Activated CD8-positive, alpha-beta T cell treated with anti-CD3 and anti-CD28 coated beads for 36 hours (primary cell): ENCODE measurements at regions not wholly inside any gene's neighbourhood (a gene's known extent, or its start where the extent isn't known, plus 50 kb on each side); places are given as distances from the start of the nearest gene placed in this dataset.

Experiments used
- ATAC-seq: fragments of 200-7000 bp; cut with Tn5 transposase; one replicate; pipeline ENCODE4 v1.10.0; 2021; ENCODE audit warnings: mild to moderate bottlenecking, moderate library complexity
- CTCF ChIA-PET: fragments of 350-600 bp; sonication (Branson Sonifier 250); formaldehyde crosslinking; loops from one replicate; lab custom pipeline; 2021; ENCODE audit warnings: antibody characterized with exemption; lab: Charles Lee
- POLR2A ChIA-PET: fragments of 350-600 bp; sonication (Branson Sonifier 250); formaldehyde crosslinking; loops from one replicate; lab custom pipeline; 2021; ENCODE audit warnings: antibody characterized with exemption; lab: Charles Lee
- DNase-seq: peaks from one replicate; pipeline ENCODE4 v3.0.0-alpha.2; 2020
- H3K27ac Mint-ChIP-seq: one replicate; pipeline ENCODE4 v1.8.0; 2021; ENCODE audit warnings: mild to moderate bottlenecking, mixed read lengths
- H3K27me3 Mint-ChIP-seq: one replicate; pipeline ENCODE4 v1.8.0; 2021; ENCODE audit warnings: mixed read lengths
- H3K36me3 Mint-ChIP-seq: one replicate; pipeline ENCODE4 v1.8.0; 2021; ENCODE audit warnings: low read depth, mixed read lengths
- H3K4me1 Mint-ChIP-seq: one replicate; pipeline ENCODE4 v1.8.0; 2021; ENCODE audit warnings: low read depth, mixed read lengths
- H3K4me3 Mint-ChIP-seq: one replicate; pipeline ENCODE4 v1.8.0; 2021; ENCODE audit warnings: mild to moderate bottlenecking, moderate library complexity, mixed read lengths
- H3K9me3 Mint-ChIP-seq: one replicate; pipeline ENCODE4 v1.8.0; 2021; ENCODE audit warnings: mixed read lengths
- CTCF ChIP-seq: fragments of 200-600 bp; IDR thresholded peaks from one replicate; pipeline ENCODE4 v1.8.0; 2022; ENCODE audit warnings: antibody characterized with exemption, mild to moderate bottlenecking
- intact Hi-C: fragments of 100-400 bp; cut with micrococcal nuclease; formaldehyde crosslinking; loops from one replicate; pipeline ENCODE4 v1.10.0; 2022

DNA sequence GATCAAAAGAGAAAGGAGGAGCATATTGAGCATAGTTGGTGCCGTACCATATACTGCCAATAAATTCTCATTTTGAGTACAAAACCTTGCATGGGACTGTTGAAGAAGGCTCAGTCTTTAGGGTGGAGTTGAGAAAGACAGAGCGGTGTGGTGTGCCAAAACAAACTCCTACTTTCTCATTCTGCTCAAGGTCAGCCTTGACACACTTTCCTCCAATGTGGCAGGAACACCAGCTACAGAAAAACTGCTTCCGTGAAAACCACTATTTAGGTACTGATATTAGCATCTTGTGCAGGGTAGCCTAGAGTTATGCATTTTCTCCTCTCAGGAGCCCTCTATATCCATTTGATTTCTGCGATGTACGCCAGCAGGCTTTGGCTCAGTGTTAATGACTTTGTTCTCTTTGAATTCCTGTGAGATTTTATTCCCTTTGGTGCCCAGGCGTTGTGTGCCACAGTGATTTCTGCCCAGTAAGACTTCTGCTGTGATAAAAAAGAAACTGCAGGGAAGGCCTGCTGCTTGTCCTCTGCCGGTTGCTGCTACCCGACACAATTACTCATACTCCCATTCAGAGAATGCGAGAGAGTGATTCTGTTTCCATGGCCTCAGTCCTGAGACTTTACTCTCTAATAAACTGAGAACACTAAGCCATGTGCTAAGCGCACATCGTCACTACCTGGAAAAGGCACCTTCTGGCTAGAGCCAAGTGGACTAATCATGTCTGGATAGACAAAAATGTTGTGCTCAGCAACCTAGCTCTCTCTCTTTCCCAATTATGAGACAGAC, 88.3 kb upstream of the MDM1 start:
- CTCF ChIA-PET, result no interaction called here
- Mint-ChIP-seq H3K27ac (peak overlapping the region; percentile 32), H3K36me3 (no peaks in the 10 kb centered on the region), H3K4me3 (no peak overlapping the region), H3K27me3 (no peaks in the 10 kb centered on the region), H3K9me3 (no peaks in the 10 kb centered on the region), H3K4me1 (peaks cover 33% of the 10 kb centered on the region)
- intact Hi-C loops, result no loop called here
- ATAC-seq (peak; percentile 61), DNase-seq (no peak)
- POLR2A ChIA-PET, result interaction anchor here (1.2 kb wide), 1 partner anchor 192 kb away, joined by 3 read pairs; no protein-coding TSS in a partner anchor
- TF ChIP-seq CTCF, result no peak

DNA sequence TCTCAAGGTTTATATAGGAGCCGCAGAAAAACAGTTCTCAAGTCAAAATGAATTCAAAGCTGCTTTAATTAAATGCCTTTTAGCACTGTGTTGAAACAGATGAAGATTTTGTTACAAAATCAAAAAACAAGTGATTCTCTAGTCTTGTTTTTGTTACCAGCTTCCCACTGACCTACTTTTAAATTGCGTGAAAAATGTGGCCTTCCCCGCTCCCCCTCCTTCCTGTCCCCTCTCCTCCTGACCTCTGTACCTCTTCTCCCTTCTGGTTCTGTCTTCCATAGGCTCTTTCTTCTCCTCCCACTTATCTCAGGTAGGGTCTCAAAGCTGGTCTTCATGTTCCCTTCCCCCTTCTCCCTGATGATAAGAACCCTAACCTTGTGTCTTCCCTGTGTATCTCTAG, 90.0 kb upstream of the MDM1 start:
- TF ChIP-seq CTCF, result no peak
- no peak overlapping the region for H3K27ac Mint-ChIP-seq
- CTCF ChIA-PET, result interaction anchor here (1.4 kb wide), 1 partner anchor 9 kb away, joined by 3 read pairs; no protein-coding TSS in a partner anchor
- no peaks in the 10 kb centered on the region for H3K36me3 Mint-ChIP-seq
- intact Hi-C loops, result no loop called here
- no peak overlapping the region for H3K4me3 Mint-ChIP-seq
- H3K27me3 Mint-ChIP-seq, result no peaks in the 10 kb centered on the region
- no peak for ATAC-seq
- peaks cover 33% of the 10 kb centered on the region for H3K4me1 Mint-ChIP-seq
- POLR2A ChIA-PET, result no interaction called here
- DNase-seq, result no peak
- no peaks in the 10 kb centered on the region for H3K9me3 Mint-ChIP-seq

DNA sequence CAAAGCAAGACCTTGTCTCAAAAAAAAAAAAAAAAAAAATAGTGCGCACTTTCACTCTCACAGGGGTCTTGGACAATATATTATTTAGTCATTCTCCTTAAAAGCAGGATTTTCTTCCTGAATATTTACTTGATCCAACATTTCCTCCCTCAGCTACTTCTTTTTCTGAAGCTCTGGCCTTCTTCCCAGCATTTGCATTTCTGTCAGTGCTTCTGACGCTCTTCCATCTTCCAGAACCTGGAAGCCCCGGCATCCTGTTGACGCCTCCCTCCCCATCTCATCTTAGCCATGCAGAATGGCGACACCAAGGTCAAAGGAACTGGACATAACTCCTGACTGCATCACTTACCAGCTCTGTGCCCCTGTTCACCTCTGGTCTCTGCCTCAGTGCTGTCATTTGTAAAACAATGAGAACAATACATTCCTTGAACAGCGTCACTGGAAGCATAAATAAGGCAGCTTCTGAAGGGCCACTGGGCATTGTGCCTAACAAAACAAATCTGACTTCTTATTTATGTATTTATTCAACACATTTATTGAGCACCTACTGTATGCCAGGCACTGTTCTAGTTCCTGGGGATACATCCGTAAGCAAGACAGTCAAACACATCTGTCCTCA, 90.9 kb upstream of the MDM1 start:
- ATAC-seq (no peak), DNase-seq (no peak)
- intact Hi-C loops, result no loop called here
- no peaks in the 10 kb centered on the region for H3K36me3 Mint-ChIP-seq
- H3K4me1 Mint-ChIP-seq, result peaks cover 26% of the 10 kb centered on the region
- no peaks in the 10 kb centered on the region for H3K9me3 Mint-ChIP-seq
- TF ChIP-seq CTCF, result no peak
- no peak overlapping the region for H3K27ac Mint-ChIP-seq
- no peaks in the 10 kb centered on the region for H3K27me3 Mint-ChIP-seq
- ChIA-PET CTCF (interaction anchor here (1.4 kb wide), 1 partner anchor 10 kb away, joined by 3 read pairs; no protein-coding TSS in a partner anchor), POLR2A (no interaction called here)
- no peak overlapping the region for H3K4me3 Mint-ChIP-seq

DNA sequence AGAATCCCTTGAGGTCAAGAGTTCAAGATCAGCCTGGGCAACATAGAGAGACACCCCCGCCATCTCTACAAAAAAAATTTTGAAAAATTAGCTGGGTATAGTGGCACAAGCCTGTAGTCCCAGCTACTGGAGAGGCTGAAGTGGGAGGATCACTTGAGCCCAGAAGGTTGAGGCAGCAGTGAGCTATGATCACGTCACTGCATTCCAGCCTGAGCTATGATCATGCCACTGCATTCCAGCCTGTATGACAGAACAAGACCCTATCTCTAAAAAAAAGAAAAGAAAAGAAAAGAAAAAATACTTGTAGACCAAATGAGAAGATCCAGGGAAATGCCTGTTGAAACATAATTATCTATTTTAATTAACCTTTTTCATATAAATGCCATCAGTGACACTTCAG, 93.8 kb upstream of the MDM1 start:
- no peaks in the 10 kb centered on the region for H3K36me3 Mint-ChIP-seq
- ChIA-PET CTCF (interaction anchor here (1.0 to 1.4 kb wide), 2 partner anchors 10 to 20 kb away, joined by 3 read pairs; no protein-coding TSS in a partner anchor), POLR2A (interaction anchor here (1.0 kb wide), 1 partner anchor 10 kb away, joined by 3 read pairs; no protein-coding TSS in a partner anchor)
- H3K4me1 Mint-ChIP-seq, result peaks cover 10% of the 10 kb centered on the region
- intact Hi-C loops, result no loop called here
- DNase-seq (no peak), ATAC-seq (no peak)
- H3K27me3 Mint-ChIP-seq, result no peaks in the 10 kb centered on the region
- no peak overlapping the region for H3K27ac Mint-ChIP-seq
- no peak for TF ChIP-seq CTCF
- H3K9me3 Mint-ChIP-seq, result no peaks in the 10 kb centered on the region
- no peak overlapping the region for H3K4me3 Mint-ChIP-seq

DNA sequence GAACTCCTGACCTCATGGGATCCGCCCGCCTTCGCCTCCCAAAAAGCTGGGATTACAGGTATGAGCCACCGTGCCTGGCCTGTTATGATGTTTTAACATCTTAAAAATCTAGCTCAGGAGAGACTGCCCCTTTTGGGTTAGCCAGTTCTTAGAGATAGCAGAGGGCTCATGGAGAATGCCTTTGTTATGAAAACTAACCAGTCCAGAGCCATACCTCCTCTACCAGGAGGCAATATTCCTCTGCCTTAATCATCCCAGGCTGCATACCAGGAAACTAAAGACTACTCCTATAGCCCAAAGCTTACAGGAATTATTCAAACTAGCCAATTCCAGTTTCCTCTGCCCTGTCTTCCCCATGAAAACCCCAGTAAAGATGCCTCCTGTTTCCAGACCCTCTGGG, 96.0 kb upstream of the MDM1 start:
- no peaks in the 10 kb centered on the region for H3K9me3 Mint-ChIP-seq
- ATAC-seq (no peak), DNase-seq (no peak)
- H3K36me3 Mint-ChIP-seq, result no peaks in the 10 kb centered on the region
- no peak overlapping the region for H3K4me3 Mint-ChIP-seq
- no peaks in the 10 kb centered on the region for H3K27me3 Mint-ChIP-seq
- ChIA-PET CTCF (no interaction called here), POLR2A (no interaction called here)
- intact Hi-C loops, result no loop called here
- H3K4me1 Mint-ChIP-seq, result no peaks in the 10 kb centered on the region
- H3K27ac Mint-ChIP-seq, result no peak overlapping the region
- no peak for TF ChIP-seq CTCF
